H1 (cell line): ENCODE measurements at regions not wholly inside any gene's neighbourhood (a gene's known extent, or its start where the extent isn't known, plus 50 kb on each side); places are given as distances from the start of the nearest gene placed in this dataset.

ENCODE experiments used
- ASH2L ChIP-seq: fragments of 200-600, 300-600 bp; sonication (generic); IDR thresholded peaks from one replicate; pipeline ENCODE4 v1.7.1; 2017; ENCODE audit warnings: low read length
- ATF2 ChIP-seq: IDR thresholded peaks from 2 replicates; pipeline ENCODE4 v1.6.1; 2012; ENCODE audit warnings: low read length, inconsistent platforms
- BCL11A ChIP-seq, 2 experiments: IDR thresholded peaks; one replicate each; pipeline ENCODE4 v1.6.1; 2011; ENCODE audit warnings: low read depth in 2 of 2, low read length in 2 of 2, mild to moderate bottlenecking in 2 of 2
- CHD2 ChIP-seq: IDR thresholded peaks from 2 replicates; pipeline ENCODE4 v1.6.1; 2012; ENCODE audit warnings: low read length, improper control_type of control experiment
- RNF2 ChIP-seq: fragments of 200-900, 300-1000 bp; sonication (generic); IDR thresholded peaks from 2 replicates; pipeline ENCODE4 v1.7.1; 2016; ENCODE audit warnings: borderline replicate concordance, low read depth, mild to moderate bottlenecking, antibody characterized with exemption, low read length; ENCODE audit not compliant: poor library complexity, severe bottlenecking; ENCODE audit errors: missing control alignments

- TF ChIP-seq ATF2 (no peak), RNF2 (no peak), BCL11A (IDR thresholded peaks at IDR 0.05; ENCODE audit: low read depth in 2 of 2, low read length in 2 of 2) (no peak), CHD2 (no peak), ASH2L (no peak)
- TF ChIP-seq, all 59 proteins: peak for 0
Observed at GRCh38 chr15:54960266-54960665, 236.5 kb downstream of the RSL24D1 start (continued).
